HG03103 (cell line): ENCODE measurements at regions not wholly inside any gene's neighbourhood (a gene's known extent, or its start where the extent isn't known, plus 50 kb on each side); places are given as distances from the start of the nearest gene placed in this dataset.

Experiments used
- ATAC-seq: cut with Tn5 transposase; IDR thresholded peaks from one replicate; pipeline ENCODE4 v1.9.1; 2021; ENCODE audit warnings: low read depth; ENCODE audit not compliant: unreplicated experiment

DNA sequence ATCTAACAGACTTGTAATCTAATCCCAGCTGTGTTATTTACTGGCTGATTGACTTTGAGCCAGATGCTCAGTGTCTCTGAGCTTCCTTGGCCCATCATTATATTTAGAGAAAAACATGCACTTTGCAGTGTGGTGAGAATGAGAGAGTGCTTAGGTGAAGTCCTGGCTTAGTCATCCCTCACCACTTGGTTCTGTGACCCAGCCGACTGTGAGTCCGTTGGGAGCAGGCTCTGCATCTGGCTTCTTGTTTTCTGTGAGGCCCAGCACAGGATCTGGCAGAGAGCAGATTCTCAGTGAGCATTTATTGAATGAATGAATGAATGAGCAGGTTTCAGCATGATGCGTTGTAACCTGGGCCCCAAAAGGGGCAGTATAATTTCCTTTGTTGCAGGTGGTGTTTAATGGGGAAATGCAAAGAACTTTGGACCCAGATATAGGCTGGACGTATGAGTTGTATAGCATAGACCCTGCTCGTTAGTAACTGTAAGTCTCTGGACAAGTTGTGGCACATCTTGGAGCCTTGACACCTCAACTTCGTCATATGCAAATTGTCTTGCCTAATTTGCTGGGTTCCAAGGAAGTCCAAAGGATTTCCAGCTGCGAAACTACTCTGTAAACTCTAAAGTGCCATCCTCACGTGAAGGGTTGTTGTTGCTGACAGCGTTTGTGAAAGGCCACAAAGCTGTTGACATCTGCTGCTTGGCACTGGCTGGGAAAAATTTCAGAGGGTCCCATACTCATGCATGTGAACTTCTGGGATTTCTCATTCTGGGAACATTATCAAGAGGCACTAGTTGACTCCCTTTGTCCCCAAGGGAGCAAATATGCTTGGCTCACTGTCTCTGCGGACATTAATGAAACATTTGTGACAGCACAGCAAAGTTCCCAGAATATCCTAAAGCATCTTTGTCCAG is 138.8 kb upstream of the USP24 start:
- ATAC-seq, result no peak

- no peak for ATAC-seq
Observed at GRCh38 chr1:55352811-55353180, 137.6 kb upstream of the USP24 start.

DNA sequence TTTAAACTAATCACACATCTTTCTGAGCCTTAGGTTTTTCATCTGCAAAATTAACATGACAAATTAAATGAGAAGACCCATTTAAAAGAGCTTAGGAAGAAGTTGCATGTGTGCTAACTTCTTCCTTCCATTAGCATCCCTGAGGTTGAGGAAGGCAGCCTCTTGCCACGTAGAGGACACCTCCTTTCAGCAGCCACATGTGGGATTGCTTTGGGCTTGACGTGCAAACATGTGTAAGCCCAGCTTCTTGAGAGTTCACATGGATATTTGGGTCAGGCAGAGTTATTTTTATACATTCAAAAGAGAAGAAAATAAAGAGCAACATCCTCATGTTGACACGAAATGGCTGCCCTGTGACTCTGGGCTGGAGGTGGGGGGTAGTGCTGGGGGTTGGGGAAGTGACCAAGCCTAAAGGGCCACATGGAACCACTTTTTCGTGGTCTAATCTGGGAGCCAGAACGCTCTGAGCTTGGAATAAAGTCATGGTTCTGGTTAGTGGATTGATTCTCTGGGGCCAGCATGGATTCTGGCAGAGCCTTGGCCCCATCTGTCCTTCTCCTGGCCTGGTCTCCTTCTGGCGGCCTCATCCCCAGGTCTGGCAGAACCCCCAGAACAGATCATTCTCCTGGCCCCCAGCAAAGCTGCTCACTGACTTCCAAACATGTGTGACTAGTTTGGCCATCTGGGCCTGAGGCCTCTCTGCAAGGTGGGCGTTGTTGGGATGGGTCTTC is 137.1 kb upstream of the USP24 start:
- no peak for ATAC-seq

DNA sequence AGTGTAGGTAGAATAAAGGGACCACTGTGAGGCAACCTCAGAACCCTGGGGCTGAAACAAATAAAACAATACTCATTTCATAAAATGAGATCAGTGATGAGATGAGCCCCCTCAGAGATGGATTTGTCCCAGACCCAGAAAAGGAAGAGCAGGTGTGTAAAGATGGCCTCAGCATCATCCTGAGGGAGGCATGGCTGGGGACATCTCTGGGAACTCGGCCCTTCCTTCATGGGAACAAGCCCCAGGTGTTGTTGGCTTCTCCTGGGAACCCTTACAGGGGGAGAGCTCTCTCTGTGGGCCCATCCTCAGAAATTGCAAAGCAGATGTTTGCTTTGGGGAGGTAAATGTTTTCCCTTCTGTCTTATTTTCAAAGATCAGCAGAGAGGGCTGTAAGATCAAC is 133.2 kb upstream of the USP24 start:
- ATAC-seq, result no peak

GRCh38 chr1:55347866-55348265 is 132.7 kb upstream of the USP24 start:
- no peak for ATAC-seq

- ATAC-seq, result no peak
Observed at GRCh38 chr1:55347041-55347440, 131.9 kb upstream of the USP24 start.

DNA sequence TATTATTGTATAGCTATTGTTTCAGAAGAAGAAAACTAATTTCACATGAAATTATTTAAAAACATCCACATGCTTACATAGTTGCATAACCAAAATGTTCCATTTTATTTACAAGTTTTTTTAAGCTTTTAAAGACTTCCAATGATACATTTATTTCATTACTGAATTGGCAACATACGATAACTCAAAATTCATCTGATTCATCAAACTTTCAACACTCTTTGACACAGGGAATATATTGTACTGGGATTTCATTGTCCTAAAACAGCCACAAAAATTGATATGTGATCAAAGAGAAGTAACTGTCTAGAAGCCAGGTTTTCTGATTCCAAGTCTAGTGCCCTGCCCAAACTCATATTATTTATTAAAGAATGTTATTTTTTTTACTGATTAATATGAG is 131.4 kb upstream of the USP24 start:
- ATAC-seq, result no peak

DNA sequence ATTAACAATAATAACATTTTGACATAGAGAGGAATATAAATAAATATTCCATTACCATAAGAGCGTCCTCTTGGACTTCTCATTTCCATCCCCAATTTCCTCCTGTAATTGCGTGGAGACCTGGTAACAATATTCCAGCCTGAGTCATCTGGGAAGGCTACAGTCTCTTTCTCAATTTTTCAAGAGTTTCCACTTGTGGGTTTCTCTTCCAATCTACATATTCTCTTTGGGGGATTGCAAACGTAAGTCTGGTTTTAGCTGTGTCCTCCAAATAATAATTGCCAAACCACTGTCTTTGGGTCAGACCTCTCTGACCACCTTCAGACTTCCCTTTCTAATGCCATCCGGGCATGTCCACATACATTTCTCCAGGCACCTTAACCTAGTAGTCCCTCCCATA is 124.5 kb upstream of the USP24 start:
- ATAC-seq, result no peak

DNA sequence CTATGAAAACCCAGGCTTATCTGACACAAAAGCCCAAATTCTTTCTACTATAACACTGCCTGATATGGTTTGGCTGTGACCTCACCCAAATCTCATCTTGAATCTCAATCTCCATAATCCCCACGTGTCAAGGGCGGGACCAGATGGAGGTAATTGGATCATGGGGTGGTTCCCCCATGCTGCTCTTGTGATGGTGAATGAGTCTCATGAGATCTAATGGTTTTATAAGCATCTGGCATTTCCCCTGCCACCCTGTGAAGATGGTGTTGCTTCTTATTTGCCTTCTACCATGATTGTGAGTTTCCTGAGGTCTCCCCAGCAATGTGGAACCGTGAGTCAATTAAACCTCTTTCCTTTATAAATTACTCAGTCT is 123.3 kb upstream of the USP24 start:
- no peak for ATAC-seq

GRCh38 chr1:55337801-55338447 is 122.8 kb upstream of the USP24 start:
- no peak for ATAC-seq

DNA sequence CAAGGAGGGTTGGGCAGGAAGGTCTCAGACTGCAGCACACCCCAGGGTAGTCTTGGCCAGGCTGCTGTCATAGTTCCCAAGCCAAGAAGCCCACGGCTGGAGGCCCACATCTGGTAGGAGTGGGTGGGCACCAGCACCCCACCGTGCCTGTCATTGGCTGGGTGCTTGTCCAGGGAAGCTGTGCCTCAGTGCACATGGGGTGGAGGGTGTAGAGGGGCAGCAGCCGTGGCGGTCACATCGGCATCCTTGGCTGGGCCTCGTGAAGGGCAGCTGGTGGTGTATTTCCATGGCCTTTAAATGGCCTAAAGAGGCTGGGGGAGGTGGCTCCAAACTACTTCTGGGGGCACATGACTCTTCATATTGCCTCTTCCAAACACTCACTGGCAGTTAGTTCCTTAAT is 119.6 kb upstream of the USP24 start:
- no peak for ATAC-seq

DNA sequence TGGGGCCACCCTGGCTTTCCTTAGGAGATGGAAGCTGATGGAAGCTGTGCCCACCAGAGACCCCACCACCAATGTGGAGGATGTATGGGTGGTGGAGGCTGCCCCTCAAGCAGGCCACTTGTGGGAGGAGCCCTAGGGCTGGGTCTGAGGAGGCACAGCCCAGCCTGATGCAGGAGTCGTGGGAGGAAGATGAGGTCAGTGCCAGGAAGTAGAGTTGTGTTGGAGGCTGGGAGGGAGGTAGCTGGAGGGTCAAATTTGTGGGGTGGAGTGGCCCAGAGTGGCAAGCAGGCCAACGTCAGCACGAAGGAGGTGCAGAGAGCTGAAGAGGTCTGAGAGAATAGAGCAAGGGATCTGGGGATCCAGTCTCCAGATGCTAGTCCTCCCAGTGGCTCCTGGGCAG is 119.0 kb upstream of the USP24 start:
- ATAC-seq, result no peak

DNA sequence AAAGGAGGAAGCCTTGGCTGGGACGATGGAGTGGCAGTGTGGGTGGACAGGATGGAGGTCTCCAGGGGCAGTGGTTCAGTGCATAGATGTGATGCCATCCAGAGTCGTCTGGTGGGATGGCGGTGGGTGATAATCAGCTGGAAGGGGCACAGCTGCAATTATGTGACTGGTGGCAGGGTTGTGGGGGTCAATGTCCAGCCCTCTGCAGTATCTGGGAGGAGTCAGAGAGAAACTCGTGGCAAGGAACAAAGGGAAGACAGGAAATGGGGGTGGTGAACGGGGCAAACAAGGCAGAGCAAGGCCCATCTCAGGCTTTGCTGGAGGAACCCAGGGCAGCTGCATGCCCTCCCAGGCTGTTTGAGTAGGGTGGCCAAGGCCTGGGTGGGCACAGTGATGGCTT is 118.3 kb upstream of the USP24 start:
- no peak for ATAC-seq

- ATAC-seq, result no peak
Observed at GRCh38 chr1:55331351-55331750, 116.2 kb upstream of the USP24 start.

GRCh38 chr1:55329808-55330432 is 114.8 kb upstream of the USP24 start:
- ATAC-seq, result no peak

DNA sequence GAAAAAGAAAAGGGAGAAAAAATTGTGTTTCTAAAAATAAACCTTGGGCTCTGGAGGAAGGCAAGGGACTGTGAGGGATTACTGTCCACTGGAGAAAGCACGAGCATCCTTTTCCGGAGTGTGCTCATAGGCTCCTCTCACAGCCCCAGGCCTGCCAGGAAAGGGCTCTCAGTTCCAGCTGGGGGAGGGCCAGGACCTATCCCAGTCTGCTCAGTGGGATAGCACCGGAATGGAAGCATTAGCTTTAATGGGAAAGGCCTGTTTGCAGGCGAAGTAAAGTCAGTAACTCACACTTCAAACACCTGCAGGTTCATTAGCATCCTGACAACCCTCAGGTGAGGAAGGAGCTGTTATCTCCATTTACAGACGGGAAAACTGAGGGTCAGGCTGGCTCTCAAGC is 113.9 kb upstream of the USP24 start:
- ATAC-seq, result no peak

DNA sequence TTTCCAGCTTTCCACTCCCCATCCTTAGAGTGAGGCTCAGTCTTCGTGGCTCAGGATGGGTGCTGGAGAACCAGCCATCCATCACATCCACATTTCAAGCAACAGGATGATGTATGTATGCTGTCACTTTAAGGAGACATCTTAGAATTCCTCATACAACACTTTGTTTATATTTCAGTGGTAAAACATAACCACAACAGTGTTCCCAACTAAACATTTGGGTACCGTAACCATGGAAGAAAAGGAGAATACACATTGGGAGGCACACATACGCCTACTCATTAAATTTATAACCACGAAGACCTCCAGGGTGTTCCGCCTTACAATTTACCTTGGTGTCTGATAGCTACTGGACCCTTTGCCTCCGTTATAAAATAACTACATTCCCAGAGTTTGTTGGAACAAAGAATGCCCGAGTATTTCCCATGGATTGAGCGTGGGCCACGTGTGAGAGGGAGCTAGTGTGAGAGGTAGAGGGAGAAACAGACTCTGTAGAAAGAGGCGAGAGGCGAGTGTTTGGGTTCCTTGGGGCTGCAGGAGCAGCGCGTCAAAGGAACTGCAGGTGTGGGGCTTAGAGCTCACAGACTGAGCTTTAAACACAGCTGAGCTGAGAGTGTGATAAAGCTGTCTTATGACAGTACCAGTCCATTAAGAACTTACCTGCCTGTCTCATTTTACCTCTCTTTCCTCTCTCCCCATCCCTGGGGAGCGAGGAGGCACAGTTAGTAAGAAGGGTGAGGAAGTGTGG is 111.5 kb upstream of the USP24 start:
- no peak for ATAC-seq

DNA sequence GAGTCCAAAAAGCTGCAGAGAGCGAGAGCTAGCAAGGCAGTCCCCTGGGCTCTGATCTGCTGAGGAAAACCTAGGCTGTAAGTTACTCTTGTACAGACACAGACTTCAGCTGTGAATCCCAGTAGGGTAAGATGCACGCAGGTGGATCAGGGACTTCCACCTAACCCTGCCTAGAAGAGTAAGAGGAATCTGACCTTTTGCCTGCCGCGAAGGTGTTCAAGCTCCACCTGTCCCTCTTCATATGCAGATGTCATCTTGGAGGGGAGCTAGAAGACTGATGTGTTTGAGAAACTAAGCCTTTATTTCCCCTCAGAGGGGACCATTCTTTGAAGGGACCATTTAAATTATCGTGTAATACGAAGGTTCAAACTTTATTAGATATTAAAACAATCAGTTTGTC is 108.6 kb upstream of the USP24 start:
- ATAC-seq, result no peak

DNA sequence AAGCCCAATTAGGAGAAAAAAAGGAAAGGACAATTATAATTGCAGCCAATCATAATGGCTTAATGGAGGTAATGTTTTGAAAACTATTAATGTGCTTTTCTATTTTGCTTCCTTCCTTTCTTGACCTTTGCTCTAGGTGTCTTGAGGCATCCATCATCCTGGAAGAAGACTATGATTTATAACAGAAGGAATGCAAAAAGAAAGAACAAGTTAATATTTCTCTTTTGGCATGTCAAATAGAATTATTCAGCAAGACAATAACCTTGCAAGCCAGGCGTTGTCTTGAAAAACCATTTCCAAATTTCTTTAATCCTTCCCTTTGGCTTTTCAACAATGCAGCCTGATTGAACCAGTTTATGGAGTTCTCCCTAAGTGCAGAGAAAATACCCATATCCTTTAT is 107.7 kb upstream of the USP24 start:
- ATAC-seq, result no peak

DNA sequence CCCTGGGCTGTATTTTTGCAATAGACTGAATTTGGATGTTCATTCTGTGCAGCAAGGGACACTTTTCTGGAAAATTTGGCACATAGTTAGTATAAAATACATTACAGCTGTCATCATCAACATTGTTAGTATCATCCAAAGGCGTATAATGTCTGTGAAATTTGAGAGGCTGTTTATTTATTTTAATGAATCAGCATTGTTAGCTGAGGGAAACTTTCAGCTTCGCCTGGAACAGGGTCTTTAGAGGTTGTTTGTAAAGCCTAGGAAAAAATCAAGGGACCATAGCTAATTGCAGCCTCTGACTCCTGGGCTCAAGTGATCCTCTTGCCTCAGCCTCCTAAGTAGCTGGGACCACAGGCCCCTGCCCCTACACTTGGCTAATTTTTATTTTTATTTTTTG is 106.8 kb upstream of the USP24 start:
- ATAC-seq, result no peak
